Stimulated activated naive B cell treated with anti-CD40 and anti-IgM and Interleukin-4, amounts not matched to agents 10 μg/mL and 1 μg/mL and 100 μg/mL, for 72 hours (primary cell): ENCODE measurements at regions not wholly inside any gene's neighbourhood (a gene's known extent, or its start where the extent isn't known, plus 50 kb on each side); places are given as distances from the start of the nearest gene placed in this dataset.

ENCODE experiments used
- ATAC-seq, 2 donors: fragments of 150-1000 bp; cut with Tn5 transposase; replicated peaks; 2 replicates each; pipeline ENCODE4 v1.10.0; 2021; ENCODE audit warnings: moderate library complexity in 1 of 2
- DNase-seq: peaks from one replicate; pipeline ENCODE4 v3.0.0; 2021
- H3K27ac Mint-ChIP-seq: one replicate; pipeline ENCODE4 v1.8.0; 2022; ENCODE audit warnings: mild to moderate bottlenecking, mixed read lengths
- H3K27me3 Mint-ChIP-seq, 2 donors: one replicate each; pipeline ENCODE4 v1.8.0; 2022; ENCODE audit warnings: mixed read lengths in 2 of 2
- H3K36me3 Mint-ChIP-seq, 2 donors: one replicate each; pipeline ENCODE4 v1.8.0; 2022; ENCODE audit warnings: mixed read lengths in 2 of 2, mild to moderate bottlenecking in 1 of 2
- H3K4me1 Mint-ChIP-seq, 2 donors: one replicate each; pipeline ENCODE4 v1.8.0; 2022; ENCODE audit warnings: mixed read lengths in 2 of 2, mild to moderate bottlenecking in 1 of 2
- H3K4me3 Mint-ChIP-seq, 2 donors: one replicate each; pipeline ENCODE4 v1.8.0; 2022; ENCODE audit warnings: mild to moderate bottlenecking in 2 of 2, mixed read lengths in 2 of 2, moderate library complexity in 1 of 2
- H3K9me3 Mint-ChIP-seq, 2 donors: one replicate each; pipeline ENCODE4 v1.8.0; 2022; ENCODE audit warnings: mixed read lengths in 2 of 2, mild to moderate bottlenecking in 1 of 2

DNA sequence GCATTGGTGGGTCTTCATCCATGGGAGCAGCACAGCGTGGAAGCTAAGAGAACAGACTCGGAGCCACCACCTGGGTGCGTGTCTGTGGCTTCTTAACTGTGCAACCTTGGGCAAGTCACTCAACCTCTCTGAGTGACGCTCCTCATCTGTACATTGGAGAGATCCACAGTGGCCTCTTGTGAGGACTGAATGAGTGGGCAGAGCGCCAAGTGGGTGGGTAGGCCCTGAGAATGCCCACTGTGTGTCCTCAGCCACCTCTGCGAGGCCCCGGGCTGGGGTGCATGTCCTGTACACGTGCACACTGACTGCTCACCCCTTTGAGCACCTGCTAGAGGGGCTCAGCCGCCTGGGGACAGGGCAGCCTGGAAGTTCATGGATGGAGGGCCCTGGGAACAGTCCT, 99.6 kb upstream of the PRR23E start:
- ATAC-seq (no peak), DNase-seq (no peak)
- Mint-ChIP-seq H3K9me3 (peaks cover 0 to 3% of the 10 kb centered on the region in 2 donors), H3K4me3 (no peak overlapping the region), H3K4me1 (no peaks in the 10 kb centered on the region), H3K27ac (no peak overlapping the region), H3K27me3 (peaks cover 18 to 38% of the 10 kb centered on the region in 2 donors), H3K36me3 (no peaks in the 10 kb centered on the region)

DNA sequence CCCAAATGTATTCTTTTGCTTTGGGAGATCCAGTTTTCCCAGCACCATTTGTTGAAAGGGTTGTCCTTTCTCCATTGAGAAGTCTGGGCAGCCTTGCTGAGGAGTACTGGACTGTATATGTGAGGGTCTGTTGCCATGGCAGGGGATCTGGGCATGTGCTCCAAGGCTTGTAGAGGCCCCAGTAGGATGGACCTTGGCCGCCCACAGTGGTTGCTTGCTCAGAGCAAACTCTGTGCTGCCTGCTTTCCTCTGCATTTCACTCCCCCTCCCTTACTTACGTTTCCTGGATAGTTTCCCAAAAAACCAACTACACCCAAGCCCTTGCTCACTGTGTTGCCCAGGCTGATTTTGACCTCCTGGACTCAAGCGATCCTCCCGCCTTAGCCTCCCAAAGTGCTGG, 97.2 kb upstream of the PRR23E start:
- H3K9me3 Mint-ChIP-seq: peaks cover 0 to 3% of the 10 kb centered on the region in 2 donors

DNA sequence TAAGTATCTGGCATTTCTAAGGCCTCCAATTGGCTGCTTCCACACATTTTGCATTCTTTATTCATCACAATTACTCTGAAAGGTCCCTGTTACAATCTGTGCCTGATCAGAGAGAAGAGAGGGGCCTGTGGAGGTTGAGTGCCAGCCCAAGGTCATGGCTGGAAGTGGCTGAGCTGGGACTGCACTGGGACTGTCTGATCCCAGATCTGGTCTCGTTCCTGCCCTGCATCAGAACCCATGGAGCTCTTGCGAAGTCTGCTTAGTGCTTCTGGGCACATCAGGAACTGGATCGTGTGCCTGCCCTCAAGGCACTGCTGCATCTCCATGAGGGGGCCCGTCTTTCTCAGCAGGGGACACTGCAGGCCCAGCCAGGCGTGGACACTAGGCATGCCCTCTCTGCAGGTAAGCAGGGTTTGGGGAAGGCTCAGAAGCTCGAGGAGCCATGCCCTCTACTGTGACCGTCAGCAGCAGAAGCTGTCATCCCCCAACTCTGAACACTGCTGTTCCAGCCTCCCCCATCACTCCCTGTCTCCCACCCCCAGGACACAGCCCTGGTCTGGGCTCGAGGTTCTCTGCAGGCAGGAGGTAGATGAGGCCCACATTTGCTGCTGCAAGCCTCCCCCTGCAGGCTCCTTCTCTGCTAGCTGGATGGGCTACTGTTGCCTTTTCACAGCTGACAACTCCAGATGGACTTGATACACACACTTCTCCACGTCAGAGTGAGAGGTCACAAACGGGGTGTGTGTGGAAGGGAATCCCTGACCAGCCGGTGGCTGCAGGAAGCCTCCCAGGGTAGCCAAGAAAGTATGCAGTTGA, 96.5 kb upstream of the PRR23E start:
- no peak for DNase-seq
- H3K27me3 Mint-ChIP-seq: peaks cover 12 to 28% of the 10 kb centered on the region in 2 donors
- H3K36me3 Mint-ChIP-seq: no peaks in the 10 kb centered on the region
- H3K27ac Mint-ChIP-seq: no peak overlapping the region
- peaks cover 0 to 3% of the 10 kb centered on the region in 2 donors for H3K9me3 Mint-ChIP-seq
- H3K4me3 Mint-ChIP-seq: no peak overlapping the region
- H3K4me1 Mint-ChIP-seq: no peaks in the 10 kb centered on the region
- ATAC-seq: no peak

More for the DNA sequence above, 97.2 kb upstream of the PRR23E start:
- Mint-ChIP-seq H3K4me3 (no peak overlapping the region), H3K27ac (no peak overlapping the region), H3K4me1 (no peaks in the 10 kb centered on the region), H3K36me3 (no peaks in the 10 kb centered on the region), H3K27me3 (peaks cover 12 to 23% of the 10 kb centered on the region in 2 donors)
- DNase-seq (no peak), ATAC-seq (no peak)

DNA sequence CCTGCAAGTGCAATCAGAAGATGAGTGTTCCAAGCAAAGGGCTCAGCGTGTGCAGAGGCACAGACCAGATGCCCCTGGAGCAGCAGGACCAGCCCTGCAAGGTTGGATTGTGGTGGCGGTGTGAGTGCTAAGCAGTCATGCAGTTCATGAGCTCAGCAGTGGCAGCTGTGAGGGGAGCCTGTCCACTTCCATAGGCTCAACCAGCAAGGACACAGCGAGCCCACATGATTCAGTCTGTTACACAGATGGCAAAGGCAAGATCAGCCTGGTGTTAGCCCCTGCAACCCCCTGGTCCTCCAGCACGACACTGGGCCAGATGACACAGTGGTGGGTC, 95.9 kb upstream of the PRR23E start:
- no peak overlapping the region for H3K27ac Mint-ChIP-seq
- no peak overlapping the region for H3K4me3 Mint-ChIP-seq
- DNase-seq (no peak), ATAC-seq (no peak)
- H3K4me1 Mint-ChIP-seq: no peaks in the 10 kb centered on the region
- H3K36me3 Mint-ChIP-seq: no peaks in the 10 kb centered on the region
- peaks cover 8 to 23% of the 10 kb centered on the region in 2 donors for H3K27me3 Mint-ChIP-seq
- no peaks in the 10 kb centered on the region for H3K9me3 Mint-ChIP-seq

DNA sequence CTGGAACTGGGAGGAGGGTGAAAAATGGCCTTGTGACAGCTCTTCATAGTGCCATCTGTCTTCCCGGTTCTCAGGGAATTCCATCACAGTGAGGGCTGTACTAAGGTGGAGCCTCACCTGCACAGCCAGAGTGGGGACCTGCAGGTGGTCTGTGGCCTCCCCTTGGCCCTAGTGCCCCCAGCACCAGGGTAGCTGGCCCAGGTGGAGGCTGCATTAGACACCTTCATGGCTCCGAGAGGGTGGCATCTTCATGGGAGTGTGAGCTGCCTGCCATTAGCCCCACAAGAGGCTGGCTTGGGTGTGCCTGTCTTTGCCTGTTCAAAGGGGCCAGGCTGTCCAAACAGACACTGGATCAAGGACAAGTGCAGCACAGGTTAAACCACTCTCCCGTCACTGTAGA, 95.5 kb upstream of the PRR23E start:
- H3K4me1 Mint-ChIP-seq: no peaks in the 10 kb centered on the region
- DNase-seq (no peak), ATAC-seq (no peak)
- no peaks in the 10 kb centered on the region for H3K9me3 Mint-ChIP-seq
- peaks cover 8 to 23% of the 10 kb centered on the region in 2 donors for H3K27me3 Mint-ChIP-seq
- H3K36me3 Mint-ChIP-seq: no peaks in the 10 kb centered on the region
- H3K4me3 Mint-ChIP-seq: no peak overlapping the region
- no peak overlapping the region for H3K27ac Mint-ChIP-seq

DNA sequence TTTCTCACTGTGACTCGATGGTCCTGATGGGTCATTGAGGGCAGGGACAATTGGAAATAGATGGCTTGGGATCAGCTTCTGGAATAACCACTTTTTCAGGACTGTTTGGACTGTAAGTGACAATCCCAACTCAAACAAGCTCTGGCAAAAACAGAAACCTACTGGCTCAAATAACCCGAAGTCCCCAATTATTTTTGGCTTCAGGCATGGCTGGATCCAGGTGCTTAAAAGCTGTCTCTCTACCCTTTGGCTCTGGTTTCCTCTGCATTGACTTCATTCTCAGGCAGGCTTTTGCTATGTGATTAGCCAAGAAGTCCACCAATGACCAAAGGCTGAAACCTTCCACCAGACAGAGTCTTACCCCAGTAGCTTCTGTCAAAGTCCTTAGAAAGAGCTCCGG, 92.9 kb upstream of the PRR23E start:
- no peaks in the 10 kb centered on the region for H3K36me3 Mint-ChIP-seq
- no peak overlapping the region for H3K27ac Mint-ChIP-seq
- DNase-seq (no peak), ATAC-seq (no peak)
- no peaks in the 10 kb centered on the region for H3K4me1 Mint-ChIP-seq
- H3K27me3 Mint-ChIP-seq: peaks cover 8 to 23% of the 10 kb centered on the region in 2 donors
- no peak overlapping the region for H3K4me3 Mint-ChIP-seq
- no peaks in the 10 kb centered on the region for H3K9me3 Mint-ChIP-seq

DNA sequence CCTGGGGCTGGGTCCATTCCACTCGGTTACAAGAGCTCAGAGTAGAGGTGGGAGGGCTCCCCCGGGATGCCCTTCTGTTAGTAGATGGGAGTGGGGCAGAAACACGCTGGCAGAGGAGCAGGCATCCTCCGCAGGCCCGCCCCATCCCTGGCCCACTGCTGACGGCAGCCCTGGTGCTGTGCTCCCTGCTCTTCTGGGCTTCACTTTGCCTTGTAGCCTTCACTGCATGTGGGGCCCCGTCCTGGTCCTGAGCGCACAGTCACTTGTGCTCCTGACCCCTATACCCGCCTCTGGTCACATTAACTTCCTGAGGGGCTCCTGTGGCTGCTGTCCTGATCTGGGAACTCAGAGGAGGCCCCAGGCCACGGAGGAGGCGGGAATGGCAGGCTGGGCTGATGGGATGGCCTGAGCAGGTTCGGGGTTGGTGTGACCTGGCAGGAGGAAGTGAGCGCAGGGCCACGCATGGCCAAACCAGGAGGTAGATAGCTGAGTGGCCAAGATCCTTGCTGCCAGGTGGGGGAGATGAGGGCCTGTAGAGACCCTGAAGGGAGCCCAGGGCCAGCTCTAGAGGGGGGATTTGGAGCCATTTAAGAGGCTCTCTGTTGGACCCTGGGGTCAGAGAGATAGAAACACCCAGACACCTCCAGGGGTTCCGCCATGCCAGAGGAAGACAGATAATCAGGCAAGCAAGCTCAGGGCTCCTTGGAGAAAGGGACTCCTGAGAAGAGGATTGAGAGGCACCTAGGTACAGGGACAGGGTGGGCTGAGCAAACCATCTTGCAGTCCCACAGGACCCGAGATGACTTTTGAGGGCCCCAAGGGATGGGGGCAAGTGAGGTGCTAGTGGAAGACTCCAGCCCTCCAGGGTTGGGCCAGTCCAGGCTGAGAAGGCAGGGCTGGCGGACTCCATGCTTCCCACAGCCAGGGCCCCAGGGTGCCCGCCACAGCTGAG, 92.2 kb upstream of the PRR23E start:
- Mint-ChIP-seq H3K27ac (no peak overlapping the region), H3K27me3 (peaks cover 8 to 29% of the 10 kb centered on the region in 2 donors), H3K4me3 (no peak overlapping the region), H3K9me3 (no peaks in the 10 kb centered on the region), H3K36me3 (no peaks in the 10 kb centered on the region), H3K4me1 (no peaks in the 10 kb centered on the region)
- ATAC-seq (no peak), DNase-seq (no peak)

DNA sequence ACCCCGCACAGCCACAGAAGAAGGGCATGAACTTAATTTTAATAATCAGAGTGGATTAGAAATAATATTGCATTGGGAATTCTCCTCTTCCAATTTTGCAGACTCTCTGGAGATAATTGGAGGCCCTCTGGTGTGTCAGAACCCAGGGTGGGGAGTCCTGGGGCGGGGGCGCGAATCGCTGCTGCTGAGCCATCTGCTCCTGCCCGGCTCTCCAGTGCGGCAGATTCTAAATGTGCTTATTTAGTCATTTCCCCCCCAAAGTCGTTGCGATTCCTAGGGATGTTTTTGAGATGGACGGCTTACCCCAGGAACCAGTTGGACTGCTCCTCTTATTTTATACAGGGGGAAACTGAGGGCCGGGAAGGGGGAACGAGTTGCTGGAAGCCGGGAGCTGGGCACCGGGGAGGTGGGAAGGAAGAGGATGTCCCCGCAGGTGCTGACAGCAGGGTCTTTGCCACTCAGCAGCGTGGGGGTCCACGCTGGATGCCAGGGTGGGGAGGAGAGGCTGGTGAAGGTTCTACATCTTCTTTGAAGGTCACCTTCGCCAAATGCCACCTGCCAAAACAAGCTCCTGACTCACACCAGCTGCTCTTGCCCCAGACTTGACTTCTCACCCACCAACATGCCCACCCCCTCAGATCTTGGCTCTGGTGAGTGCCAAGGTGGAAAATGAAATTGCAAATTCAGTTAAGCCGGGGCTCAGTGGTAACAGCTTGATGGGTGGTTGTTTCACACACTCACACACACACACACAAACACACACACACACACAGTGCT, 91.3 kb upstream of the PRR23E start:
- Mint-ChIP-seq H3K4me1 (no peaks in the 10 kb centered on the region), H3K27me3 (peaks cover 8 to 24% of the 10 kb centered on the region in 2 donors), H3K36me3 (no peaks in the 10 kb centered on the region), H3K4me3 (no peak overlapping the region), H3K27ac (no peak overlapping the region), H3K9me3 (no peaks in the 10 kb centered on the region)
- no peak for DNase-seq
- ATAC-seq: no peak

DNA sequence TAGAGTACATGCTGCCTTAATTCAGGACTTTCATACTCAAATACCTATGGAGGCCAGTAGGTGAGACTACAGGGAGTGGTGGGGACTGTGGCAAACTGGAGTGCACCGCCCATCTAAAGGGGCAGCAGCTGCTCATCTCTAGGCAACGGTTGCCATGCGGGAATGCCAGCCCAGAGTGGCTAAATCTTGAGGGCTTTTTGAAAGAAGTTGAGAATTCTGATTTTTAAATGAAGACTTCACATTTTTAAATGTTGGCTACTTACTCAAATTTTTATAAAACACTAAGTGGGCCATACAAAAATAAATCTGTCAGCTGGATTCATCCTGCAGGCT, 90.8 kb upstream of the PRR23E start:
- Mint-ChIP-seq H3K9me3 (no peaks in the 10 kb centered on the region), H3K4me3 (no peak overlapping the region), H3K36me3 (no peaks in the 10 kb centered on the region), H3K27me3 (peaks cover 8 to 21% of the 10 kb centered on the region in 2 donors), H3K4me1 (no peaks in the 10 kb centered on the region), H3K27ac (no peak overlapping the region)
- ATAC-seq: no peak
- no peak for DNase-seq

DNA sequence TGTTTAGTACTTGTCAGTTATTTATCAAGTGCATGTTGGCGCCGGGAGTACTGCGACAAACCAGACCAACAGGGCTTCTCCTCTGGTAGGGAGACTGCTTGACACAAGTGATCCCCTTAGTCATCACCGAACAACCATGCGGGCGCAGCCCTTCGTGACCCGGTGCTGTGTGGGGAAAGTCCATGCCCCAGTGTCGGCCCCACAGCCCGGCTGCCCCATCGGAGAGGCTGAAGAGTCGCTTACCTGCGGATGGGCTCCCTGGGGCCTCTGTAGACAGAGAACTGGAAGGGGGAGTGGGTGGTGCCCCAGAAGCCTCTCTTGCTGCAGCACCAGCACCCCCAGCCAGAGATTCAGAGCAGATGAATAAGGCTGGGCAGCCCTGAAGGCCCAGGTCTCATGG, 90.3 kb upstream of the PRR23E start:
- no peaks in the 10 kb centered on the region for H3K36me3 Mint-ChIP-seq
- DNase-seq (no peak), ATAC-seq (no peak)
- H3K4me1 Mint-ChIP-seq: no peaks in the 10 kb centered on the region
- no peak overlapping the region for H3K27ac Mint-ChIP-seq
- no peaks in the 10 kb centered on the region for H3K9me3 Mint-ChIP-seq
- peaks cover 8 to 24% of the 10 kb centered on the region in 2 donors for H3K27me3 Mint-ChIP-seq
- no peak overlapping the region for H3K4me3 Mint-ChIP-seq

DNA sequence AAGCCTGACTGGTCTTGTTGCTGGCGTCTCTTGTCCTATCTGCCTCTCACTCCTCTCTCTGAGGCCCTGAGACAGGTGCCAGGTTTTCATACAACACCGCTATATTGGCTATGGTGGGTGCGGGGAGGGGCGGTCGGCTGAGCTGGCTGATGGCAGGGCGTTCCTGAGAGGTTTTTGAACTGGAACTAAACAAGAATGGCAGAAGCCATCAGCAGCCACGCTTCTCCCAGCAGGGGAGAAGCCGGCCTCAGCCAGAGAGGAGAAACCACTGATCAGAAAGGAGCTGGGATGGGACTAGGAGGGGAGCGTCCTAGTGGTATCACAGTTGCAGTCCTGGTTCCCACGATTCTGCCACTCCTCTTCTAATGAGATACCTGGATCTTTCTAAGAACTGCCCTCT, 89.9 kb upstream of the PRR23E start:
- DNase-seq (no peak), ATAC-seq (no peak)
- Mint-ChIP-seq H3K9me3 (no peaks in the 10 kb centered on the region), H3K4me1 (no peaks in the 10 kb centered on the region), H3K36me3 (no peaks in the 10 kb centered on the region), H3K27ac (no peak overlapping the region), H3K27me3 (peaks cover 8 to 24% of the 10 kb centered on the region in 2 donors), H3K4me3 (no peak overlapping the region)

DNA sequence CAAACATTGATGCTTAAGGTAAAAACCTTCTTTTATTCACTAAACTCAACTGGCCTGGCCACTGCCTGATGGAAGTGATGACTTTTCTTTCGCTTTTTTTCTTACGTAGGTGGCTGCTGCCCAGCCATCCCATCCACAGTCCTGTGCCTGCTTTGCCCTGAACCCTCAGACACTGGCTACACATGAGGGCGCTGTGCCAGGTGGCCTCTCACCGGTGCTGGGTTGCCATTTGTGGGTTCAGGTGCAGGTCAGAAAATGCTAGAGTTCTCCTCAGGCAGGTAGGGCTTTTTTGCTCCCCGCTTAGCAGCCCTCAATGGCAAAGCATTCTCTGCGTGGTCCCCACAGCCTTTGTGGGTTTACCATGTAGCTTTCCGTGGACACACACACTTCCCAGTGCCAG, 88.3 kb upstream of the PRR23E start:
- Mint-ChIP-seq H3K27ac (no peak overlapping the region), H3K36me3 (no peaks in the 10 kb centered on the region), H3K27me3 (peaks cover 0 to 24% of the 10 kb centered on the region in 2 donors), H3K9me3 (no peaks in the 10 kb centered on the region), H3K4me3 (no peak overlapping the region), H3K4me1 (no peaks in the 10 kb centered on the region)
- DNase-seq (no peak), ATAC-seq (no peak)

DNA sequence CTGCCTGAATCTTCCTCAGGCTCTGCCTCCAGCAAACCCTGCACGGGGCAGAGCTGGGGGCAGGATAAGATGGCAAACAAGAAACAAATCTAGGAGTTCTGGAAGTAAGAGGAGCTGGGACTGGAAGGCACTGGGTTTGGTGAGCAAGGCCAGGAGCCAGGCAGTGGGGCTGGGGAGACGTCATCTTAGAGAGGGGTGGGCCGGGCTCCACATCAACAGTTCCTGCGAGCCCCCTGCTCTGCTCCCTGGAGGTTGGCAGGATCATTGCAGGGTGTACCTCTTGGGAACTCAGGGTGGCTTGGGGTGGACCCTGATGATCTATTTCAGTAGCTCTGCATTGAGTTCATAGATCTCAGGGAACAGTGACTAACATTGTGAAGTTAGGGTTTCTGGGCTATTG, 87.3 kb upstream of the PRR23E start:
- Mint-ChIP-seq H3K36me3 (no peaks in the 10 kb centered on the region), H3K27ac (no peak overlapping the region), H3K4me3 (no peak overlapping the region), H3K9me3 (peaks cover 0 to 4% of the 10 kb centered on the region in 2 donors), H3K27me3 (peaks cover 5 to 21% of the 10 kb centered on the region in 2 donors), H3K4me1 (no peaks in the 10 kb centered on the region)
- ATAC-seq: no peak
- DNase-seq: no peak

DNA sequence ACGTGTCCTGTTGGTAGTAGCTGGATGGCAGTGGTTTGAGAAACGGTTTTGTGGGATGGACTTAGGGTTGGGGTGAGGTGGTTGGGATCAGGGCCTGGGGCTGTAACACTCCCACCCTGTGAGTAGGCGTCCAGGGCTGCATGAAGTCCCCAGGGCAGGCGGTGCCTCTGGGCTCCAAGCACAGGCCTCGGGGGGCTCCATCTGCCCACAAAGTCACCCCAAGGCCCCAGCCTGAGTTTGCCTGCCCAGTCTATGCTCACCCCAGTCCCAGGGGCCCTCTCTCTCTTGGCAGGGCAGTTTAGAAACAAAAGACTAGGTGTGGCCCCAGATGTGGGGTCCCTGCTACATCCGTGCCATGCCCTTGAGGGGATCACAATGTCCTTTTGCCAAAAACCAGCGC, 86.9 kb upstream of the PRR23E start:
- no peak overlapping the region for H3K27ac Mint-ChIP-seq
- ATAC-seq (no peak), DNase-seq (no peak)
- H3K36me3 Mint-ChIP-seq: no peaks in the 10 kb centered on the region
- peaks cover 5 to 17% of the 10 kb centered on the region in 2 donors for H3K27me3 Mint-ChIP-seq
- peaks cover under 1 to 4% of the 10 kb centered on the region in 2 donors for H3K9me3 Mint-ChIP-seq
- H3K4me1 Mint-ChIP-seq: no peaks in the 10 kb centered on the region
- H3K4me3 Mint-ChIP-seq: no peak overlapping the region
